Dendritic cell treated with granulocyte-macrophage colony-stimulating factor and Interleukin-4, amounts not matched to agents 40 ng/mL and 50 ng/mL, for 4 days (primary cell): ENCODE measurements at regions not wholly inside any gene's neighbourhood (a gene's known extent, or its start where the extent isn't known, plus 50 kb on each side); places are given as distances from the start of the nearest gene placed in this dataset.
"Not testable (repeated sequence)": the region's sequence is repeated elsewhere in the genome, so short reads cannot be mapped to it uniquely, and the experiment has no call there.

Experiments
- H3K27ac Mint-ChIP-seq: one replicate; pipeline ENCODE4 v1.8.0; 2022; ENCODE audit warnings: mild to moderate bottlenecking, mixed read lengths
- H3K27me3 Mint-ChIP-seq: one replicate; pipeline ENCODE4 v1.8.0; 2022; ENCODE audit warnings: mild to moderate bottlenecking, mixed read lengths
- H3K36me3 Mint-ChIP-seq: one replicate; pipeline ENCODE4 v1.8.0; 2022; ENCODE audit warnings: low read depth, mixed read lengths
- H3K4me1 Mint-ChIP-seq: one replicate; pipeline ENCODE4 v1.8.0; 2022; ENCODE audit warnings: low read depth, mixed read lengths
- H3K4me3 Mint-ChIP-seq: one replicate; pipeline ENCODE4 v1.8.0; 2022; ENCODE audit warnings: mild to moderate bottlenecking, moderate library complexity, mixed read lengths
- H3K9me3 Mint-ChIP-seq: one replicate; pipeline ENCODE4 v1.8.0; 2022; ENCODE audit warnings: mixed read lengths
- intact Hi-C: fragments of 100-400 bp; cut with micrococcal nuclease; formaldehyde crosslinking; loops from one replicate; pipeline ENCODE4 v1.15.0; 2022

- intact Hi-C loops = no loop called here
- H3K27me3 Mint-ChIP-seq = no peaks in the 10 kb centered on the region
- H3K27ac Mint-ChIP-seq = no peak overlapping the region
- H3K36me3 Mint-ChIP-seq = peaks cover 4% of the 10 kb centered on the region
- H3K9me3 Mint-ChIP-seq = no peaks in the 10 kb centered on the region
- H3K4me1 Mint-ChIP-seq = peaks cover 17% of the 10 kb centered on the region
- no peak overlapping the region for H3K4me3 Mint-ChIP-seq
Observed at GRCh38 chr14:71454010-71454409, 478.2 kb upstream of the RGS6 start.

- H3K9me3 Mint-ChIP-seq = no peaks in the 10 kb centered on the region
- H3K36me3 Mint-ChIP-seq = peaks cover 7% of the 10 kb centered on the region
- intact Hi-C loops = no loop called here
- no peaks in the 10 kb centered on the region for H3K27me3 Mint-ChIP-seq
- peaks cover 17% of the 10 kb centered on the region for H3K4me1 Mint-ChIP-seq
- H3K4me3 Mint-ChIP-seq = no peak overlapping the region
- H3K27ac Mint-ChIP-seq = no peak overlapping the region
Observed at GRCh38 chr14:71454513-71455332, 477.5 kb upstream of the RGS6 start.

GRCh38 chr14:71460091-71460490 lies 472.1 kb upstream of the RGS6 start:
- peaks cover 9% of the 10 kb centered on the region for H3K4me1 Mint-ChIP-seq
- no peak overlapping the region for H3K4me3 Mint-ChIP-seq
- intact Hi-C loops = no loop called here
- H3K27ac Mint-ChIP-seq = no peak overlapping the region
- H3K9me3 Mint-ChIP-seq = peaks cover 9% of the 10 kb centered on the region
- H3K27me3 Mint-ChIP-seq = no peaks in the 10 kb centered on the region
- peaks cover 30% of the 10 kb centered on the region for H3K36me3 Mint-ChIP-seq

- H3K9me3 Mint-ChIP-seq, H3K4me3 Mint-ChIP-seq, H3K4me1 Mint-ChIP-seq, intact Hi-C loops, H3K27me3 Mint-ChIP-seq, H3K27ac Mint-ChIP-seq: not testable (repeated sequence)
- peaks cover 30% of the 10 kb centered on the region for H3K36me3 Mint-ChIP-seq
Observed at GRCh38 chr14:71461617-71462016, 470.6 kb upstream of the RGS6 start.

GRCh38 chr14:71463807-71464206 lies 468.4 kb upstream of the RGS6 start:
- Mint-ChIP-seq H3K36me3 (peaks cover 34% of the 10 kb centered on the region), H3K27me3 (no peaks in the 10 kb centered on the region), H3K4me3 (no peak overlapping the region), H3K9me3 (peaks cover 9% of the 10 kb centered on the region), H3K4me1 (peaks cover 6% of the 10 kb centered on the region), H3K27ac (no peak overlapping the region)
- intact Hi-C loops = no loop called here

GRCh38 chr14:71464840-71465239 lies 467.4 kb upstream of the RGS6 start:
- no peak overlapping the region for H3K27ac Mint-ChIP-seq
- H3K4me3 Mint-ChIP-seq = no peak overlapping the region
- H3K9me3 Mint-ChIP-seq = peaks cover 9% of the 10 kb centered on the region
- no peaks in the 10 kb centered on the region for H3K27me3 Mint-ChIP-seq
- peaks cover 29% of the 10 kb centered on the region for H3K36me3 Mint-ChIP-seq
- intact Hi-C loops = no loop called here
- H3K4me1 Mint-ChIP-seq = peaks cover 11% of the 10 kb centered on the region

GRCh38 chr14:71465316-71465715 lies 466.9 kb upstream of the RGS6 start:
- Mint-ChIP-seq H3K4me1 (peaks cover 12% of the 10 kb centered on the region), H3K27ac (no peak overlapping the region), H3K27me3 (no peaks in the 10 kb centered on the region), H3K9me3 (peaks cover 9% of the 10 kb centered on the region), H3K36me3 (peaks cover 27% of the 10 kb centered on the region), H3K4me3 (no peak overlapping the region)
- intact Hi-C loops = no loop called here

- Mint-ChIP-seq H3K9me3 (peaks cover 9% of the 10 kb centered on the region), H3K4me3 (no peak overlapping the region), H3K27me3 (no peaks in the 10 kb centered on the region), H3K27ac (no peak overlapping the region), H3K4me1 (peaks cover 12% of the 10 kb centered on the region), H3K36me3 (peaks cover 22% of the 10 kb centered on the region)
- intact Hi-C loops = no loop called here
Observed at GRCh38 chr14:71466251-71466650, 466.0 kb upstream of the RGS6 start.

- Mint-ChIP-seq H3K9me3 (peaks cover 9% of the 10 kb centered on the region), H3K27me3 (no peaks in the 10 kb centered on the region), H3K4me3 (no peak overlapping the region), H3K4me1 (peaks cover 11% of the 10 kb centered on the region), H3K36me3 (peaks cover 17% of the 10 kb centered on the region), H3K27ac (no peak overlapping the region)
- intact Hi-C loops = no loop called here
Observed at GRCh38 chr14:71466946-71467345, 465.3 kb upstream of the RGS6 start.

- intact Hi-C loops = no loop called here
- peaks cover 9% of the 10 kb centered on the region for H3K9me3 Mint-ChIP-seq
Observed at GRCh38 chr14:71467361-71467811, 464.8 kb upstream of the RGS6 start.

GRCh38 chr14:71468701-71469100 lies 463.5 kb upstream of the RGS6 start:
- Mint-ChIP-seq H3K9me3 (peaks cover 6% of the 10 kb centered on the region), H3K27ac (no peak overlapping the region), H3K27me3 (no peaks in the 10 kb centered on the region), H3K36me3 (peaks cover 16% of the 10 kb centered on the region), H3K4me3 (no peak overlapping the region), H3K4me1 (peaks cover 16% of the 10 kb centered on the region)
- intact Hi-C loops = no loop called here

More at GRCh38 chr14:71467361-71467811, 464.8 kb upstream of the RGS6 start:
- no peak overlapping the region for H3K27ac Mint-ChIP-seq
- no peaks in the 10 kb centered on the region for H3K27me3 Mint-ChIP-seq
- H3K36me3 Mint-ChIP-seq = peaks cover 17% of the 10 kb centered on the region
- H3K4me1 Mint-ChIP-seq = peaks cover 11% of the 10 kb centered on the region
- no peak overlapping the region for H3K4me3 Mint-ChIP-seq

- Mint-ChIP-seq H3K9me3 (no peaks in the 10 kb centered on the region), H3K4me1 (peaks cover 17% of the 10 kb centered on the region), H3K36me3 (peaks cover 6% of the 10 kb centered on the region), H3K27me3 (no peaks in the 10 kb centered on the region), H3K4me3 (no peak overlapping the region), H3K27ac (peak overlapping the region; percentile 26)
- intact Hi-C loops = no loop called here
Observed at GRCh38 chr14:71469643-71470335, 462.4 kb upstream of the RGS6 start.

GRCh38 chr14:71471634-71472355 lies 460.4 kb upstream of the RGS6 start:
- Mint-ChIP-seq H3K9me3 (no peaks in the 10 kb centered on the region), H3K36me3 (peaks cover 6% of the 10 kb centered on the region), H3K27ac (peak overlapping the region; percentile 12), H3K4me1 (peaks cover 17% of the 10 kb centered on the region), H3K4me3 (no peak overlapping the region), H3K27me3 (no peaks in the 10 kb centered on the region)
- intact Hi-C loops = no loop called here
